WERI-Rb-1 (cell line): ENCODE measurements at regions not wholly inside any gene's neighbourhood (a gene's known extent, or its start where the extent isn't known, plus 50 kb on each side); places are given as distances from the start of the nearest gene placed in this dataset.

ENCODE experiments used
- DNase-seq: peaks from one replicate; pipeline ENCODE4 v3.0.0-alpha.2; 2020
- H3K27ac ChIP-seq: fragments of 250-450 bp; sonication (Bioruptor Pico); 2 replicates; pipeline ENCODE4 v1.5.1; 2020; ENCODE audit warnings: mild to moderate bottlenecking, moderate library complexity
- H3K27me3 ChIP-seq: fragments of 250-450 bp; sonication (Bioruptor Pico); 2 replicates; pipeline ENCODE4 v1.5.1; 2021; ENCODE audit warnings: mild to moderate bottlenecking, low read depth, moderate library complexity; ENCODE audit not compliant: insufficient read depth, severe bottlenecking
- H3K36me3 ChIP-seq: fragments of 250-450 bp; sonication (Bioruptor Pico); 2 replicates; pipeline ENCODE4 v1.5.1; 2020; ENCODE audit warnings: mild to moderate bottlenecking, moderate library complexity
- H3K4me3 ChIP-seq: 2 replicates; pipeline ENCODE4 v1.5.1; 2011; ENCODE audit warnings: low read depth, mild to moderate bottlenecking, control low read depth, low read length
- H3K9me3 ChIP-seq: fragments of 250-450 bp; sonication (Bioruptor Pico); 2 replicates; pipeline ENCODE4 v1.5.1; 2021; ENCODE audit warnings: mild to moderate bottlenecking, moderate library complexity; ENCODE audit not compliant: severe bottlenecking
- TF ChIP-seq, protein P1 (sequence below): IDR thresholded peaks from 2 replicates; pipeline ENCODE4 v1.5.1; 2011; ENCODE audit warnings: low read depth, mild to moderate bottlenecking, control low read depth, inconsistent platforms, low read length

GRCh38 chr14:29240066-29240465, 473.5 kb downstream of the FOXG1 start:
- no peaks in the 10 kb centered on the region for H3K9me3 ChIP-seq
- TF ChIP-seq, protein P1, sequence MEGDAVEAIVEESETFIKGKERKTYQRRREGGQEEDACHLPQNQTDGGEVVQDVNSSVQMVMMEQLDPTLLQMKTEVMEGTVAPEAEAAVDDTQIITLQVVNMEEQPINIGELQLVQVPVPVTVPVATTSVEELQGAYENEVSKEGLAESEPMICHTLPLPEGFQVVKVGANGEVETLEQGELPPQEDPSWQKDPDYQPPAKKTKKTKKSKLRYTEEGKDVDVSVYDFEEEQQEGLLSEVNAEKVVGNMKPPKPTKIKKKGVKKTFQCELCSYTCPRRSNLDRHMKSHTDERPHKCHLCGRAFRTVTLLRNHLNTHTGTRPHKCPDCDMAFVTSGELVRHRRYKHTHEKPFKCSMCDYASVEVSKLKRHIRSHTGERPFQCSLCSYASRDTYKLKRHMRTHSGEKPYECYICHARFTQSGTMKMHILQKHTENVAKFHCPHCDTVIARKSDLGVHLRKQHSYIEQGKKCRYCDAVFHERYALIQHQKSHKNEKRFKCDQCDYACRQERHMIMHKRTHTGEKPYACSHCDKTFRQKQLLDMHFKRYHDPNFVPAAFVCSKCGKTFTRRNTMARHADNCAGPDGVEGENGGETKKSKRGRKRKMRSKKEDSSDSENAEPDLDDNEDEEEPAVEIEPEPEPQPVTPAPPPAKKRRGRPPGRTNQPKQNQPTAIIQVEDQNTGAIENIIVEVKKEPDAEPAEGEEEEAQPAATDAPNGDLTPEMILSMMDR, result no peak
- no peak overlapping the region for H3K4me3 ChIP-seq
- no peaks in the 10 kb centered on the region for H3K36me3 ChIP-seq
- H3K27me3 ChIP-seq, result no peaks in the 10 kb centered on the region
- DNase-seq, result no peak
- H3K27ac ChIP-seq, result no peak overlapping the region

DNA sequence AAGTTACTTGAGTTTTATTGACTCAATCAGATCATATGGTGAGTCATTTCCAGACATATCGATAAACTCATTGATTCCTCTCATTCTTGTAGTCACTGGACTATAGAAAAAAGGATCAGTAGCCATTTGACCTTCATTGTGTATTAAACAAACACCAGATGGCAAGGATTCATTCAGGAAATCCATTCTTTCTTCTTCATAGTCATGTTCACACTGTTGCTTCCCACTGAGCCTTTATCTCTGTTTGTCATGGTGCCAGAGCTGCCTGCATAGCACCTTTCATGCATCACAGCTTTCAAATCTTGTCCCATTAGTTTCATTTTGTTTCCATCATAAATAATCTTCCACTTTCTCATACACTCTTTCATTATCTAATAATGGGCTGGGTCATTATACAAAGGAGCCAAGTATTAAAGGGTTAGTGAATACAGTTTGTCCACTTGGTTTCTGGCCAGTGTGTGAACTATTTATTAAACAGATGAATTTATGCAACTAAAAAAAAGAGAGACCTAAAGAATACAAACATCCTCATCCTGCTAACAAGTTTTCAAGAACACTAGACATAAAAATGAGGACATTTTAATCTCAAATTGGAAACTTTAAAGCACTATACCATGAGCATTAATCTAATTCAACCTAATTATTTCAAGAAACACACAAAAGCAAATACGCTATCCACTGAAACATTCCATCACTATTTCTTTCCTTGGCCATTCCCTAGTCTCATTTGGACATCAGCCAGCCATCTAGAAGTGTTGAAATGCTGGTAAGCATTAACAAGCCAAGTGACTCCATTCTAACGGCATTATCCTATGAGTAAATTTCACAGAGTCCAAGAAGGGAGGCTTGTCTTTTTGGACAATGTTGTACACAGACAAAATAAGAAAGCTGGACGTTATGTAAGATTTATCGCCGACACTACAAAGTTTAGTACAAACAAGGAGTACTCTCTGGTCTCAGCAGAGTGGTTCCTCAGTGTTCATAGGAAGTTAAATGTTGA, 476.5 kb downstream of the FOXG1 start:
- Histone ChIP-seq H3K4me3 (no peak overlapping the region), H3K27ac (no peak overlapping the region), H3K27me3 (no peaks in the 10 kb centered on the region), H3K9me3 (no peaks in the 10 kb centered on the region), H3K36me3 (no peaks in the 10 kb centered on the region)
- DNase-seq, result no peak
- TF ChIP-seq, protein P1, result no peak

DNA sequence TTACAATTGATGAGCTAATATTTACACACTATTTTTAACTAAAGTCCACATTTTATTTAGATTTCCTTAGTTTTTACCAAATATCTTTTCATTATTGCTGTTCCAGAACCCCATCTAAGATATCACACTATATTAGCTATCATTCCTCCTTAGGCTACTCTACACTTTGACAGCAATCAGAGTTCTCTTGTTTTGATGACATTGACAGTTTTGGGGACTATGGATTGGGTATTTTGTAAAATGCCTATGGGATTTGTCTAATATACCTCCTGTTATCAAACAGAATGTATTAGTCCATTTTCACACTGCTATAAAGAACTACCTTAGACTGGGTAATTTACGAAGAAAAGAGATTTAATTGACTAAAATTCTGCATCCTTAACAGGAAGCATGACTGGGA, 489.1 kb downstream of the FOXG1 start:
- H3K9me3 ChIP-seq, result peaks cover 3% of the 10 kb centered on the region
- no peak overlapping the region for H3K4me3 ChIP-seq

GRCh38 chr14:29262979-29263378, 496.4 kb downstream of the FOXG1 start:
- TF ChIP-seq, protein P1, result no peak
- no peak for DNase-seq
- no peaks in the 10 kb centered on the region for H3K9me3 ChIP-seq
- no peaks in the 10 kb centered on the region for H3K27me3 ChIP-seq
- H3K36me3 ChIP-seq, result no peaks in the 10 kb centered on the region
- H3K4me3 ChIP-seq, result no peak overlapping the region
- H3K27ac ChIP-seq, result no peak overlapping the region

More for the DNA sequence above, 489.1 kb downstream of the FOXG1 start:
- no peaks in the 10 kb centered on the region for H3K27me3 ChIP-seq
- TF ChIP-seq, protein P1, result no peak
- no peaks in the 10 kb centered on the region for H3K36me3 ChIP-seq
- no peak for DNase-seq
- H3K27ac ChIP-seq, result no peak overlapping the region

DNA sequence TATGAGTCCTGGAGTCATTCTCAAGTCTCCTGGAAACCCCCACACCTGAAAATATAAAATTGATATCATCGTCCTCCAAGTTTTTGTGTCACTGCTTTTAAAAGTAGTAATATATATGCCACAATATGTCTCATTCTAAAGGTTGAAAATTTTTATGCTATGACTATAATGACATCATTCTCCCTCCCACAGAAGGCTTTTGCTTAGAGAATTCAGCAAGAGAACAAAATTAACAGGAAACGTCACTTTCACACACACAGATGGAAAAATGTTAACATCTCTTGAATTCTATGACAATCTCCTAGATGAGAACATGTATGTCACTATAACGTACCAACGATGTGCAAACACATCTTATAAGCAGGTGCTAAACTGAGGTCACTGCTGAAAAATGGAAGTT, 498.3 kb downstream of the FOXG1 start:
- H3K9me3 ChIP-seq, result no peaks in the 10 kb centered on the region
- H3K27me3 ChIP-seq, result no peaks in the 10 kb centered on the region
- H3K36me3 ChIP-seq, result no peaks in the 10 kb centered on the region
- no peak overlapping the region for H3K27ac ChIP-seq
- TF ChIP-seq, protein P1, result no peak
- DNase-seq, result no peak
- no peak overlapping the region for H3K4me3 ChIP-seq

DNA sequence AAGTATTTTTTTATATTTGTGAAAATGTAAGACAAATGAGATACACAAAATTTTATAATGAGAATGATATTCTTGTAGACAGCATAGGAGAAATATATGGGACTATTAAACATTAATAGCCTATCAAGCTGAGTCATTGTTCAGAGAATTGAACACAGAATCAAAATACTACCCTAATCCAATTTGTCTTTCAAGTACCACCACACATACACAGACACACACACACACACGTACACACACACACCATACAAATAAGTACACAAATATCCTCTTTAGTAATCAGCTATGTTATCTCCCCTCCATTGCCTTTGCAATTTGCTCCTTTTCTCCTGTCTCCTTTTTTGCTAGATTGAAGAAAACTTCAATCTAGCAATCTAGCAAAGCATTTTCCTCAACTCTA, 499.3 kb downstream of the FOXG1 start:
- Histone ChIP-seq H3K4me3 (no peak overlapping the region), H3K36me3 (no peaks in the 10 kb centered on the region), H3K27me3 (no peaks in the 10 kb centered on the region), H3K27ac (no peak overlapping the region), H3K9me3 (no peaks in the 10 kb centered on the region)
- no peak for DNase-seq
- TF ChIP-seq, protein P1, result no peak
